CD14-positive monocyte (primary cell): ENCODE measurements at regions not wholly inside any gene's neighbourhood (a gene's known extent, or its start where the extent isn't known, plus 50 kb on each side); places are given as distances from the start of the nearest gene placed in this dataset.

ENCODE experiments used
- DNase-seq, 3 donors: peaks; one replicate each; pipeline ENCODE4 v3.0.0-alpha.2; 2011 to 2022
- H2AFZ ChIP-seq: 2 replicates; pipeline ENCODE4 v1.6.0; 2012; ENCODE audit warnings: mild to moderate bottlenecking, low read depth, low read length, inconsistent platforms; ENCODE audit not compliant: insufficient read depth, poor library complexity, severe bottlenecking
- H3K27ac ChIP-seq, 2 donors: 1 replicate in 1 of 2; 2 replicates in 1 of 2; pipeline ENCODE4 v1.5.1; 2012 to 2013; ENCODE audit warnings: low read length in 2 of 2, control low read depth in 1 of 2, inconsistent platforms in 1 of 2, low read depth in 1 of 2, mild to moderate bottlenecking in 1 of 2
- H3K27me3 ChIP-seq, 2 donors: one replicate each; pipeline versions ENCODE4 v1.6.0 to v1.6.1; 2011 to 2013; ENCODE audit warnings: low read length in 2 of 2; ENCODE audit not compliant: control insufficient read depth in 2 of 2, insufficient read depth in 2 of 2
- H3K36me3 ChIP-seq, 2 donors: replicated peaks in 1 of 2; 1 replicate in 1 of 2; 2 replicates in 1 of 2; pipeline versions ENCODE4 v1.5.1 to v1.6.1; 2012 to 2013; ENCODE audit warnings: low read length in 2 of 2, control low read depth in 1 of 2, inconsistent platforms in 1 of 2, mild to moderate bottlenecking in 1 of 2; ENCODE audit not compliant: insufficient read depth in 2 of 2, control insufficient read depth in 1 of 2
- H3K4me1 ChIP-seq, 2 donors: 1 replicate in 1 of 2; 2 replicates in 1 of 2; pipeline versions ENCODE4 v1.5.1 to v1.6.1; 2012 to 2013; ENCODE audit warnings: low read length in 2 of 2, control low read depth in 1 of 2, inconsistent platforms in 1 of 2, mild to moderate bottlenecking in 1 of 2, moderate library complexity in 1 of 2; ENCODE audit not compliant: insufficient read depth in 2 of 2, control insufficient read depth in 1 of 2
- H3K4me2 ChIP-seq: replicated peaks from 2 replicates; pipeline ENCODE3; 2012; ENCODE audit warnings: low read length, moderate library complexity, mild to moderate bottlenecking; ENCODE audit not compliant: poor library complexity, severe bottlenecking; ENCODE audit errors: extremely low read depth
- H3K4me3 ChIP-seq, 3 experiments: fragments of 200-600 bp in 1 of 3; sonication (generic) in 1 of 3; replicated peaks in 1 of 3; 1 replicate in 2 of 3; 2 replicates in 1 of 3; pipeline ENCODE4 v1.5.1; 2011 to 2013; ENCODE audit warnings: low read length in 3 of 3, mild to moderate bottlenecking in 3 of 3, control low read depth in 2 of 3, low read depth in 2 of 3, inconsistent platforms in 1 of 3, moderate library complexity in 1 of 3
- H3K79me2 ChIP-seq: 2 replicates; pipeline ENCODE4 v1.6.0; 2012; ENCODE audit warnings: mild to moderate bottlenecking, control low read depth, inconsistent platforms, low read length, moderate library complexity; ENCODE audit not compliant: insufficient read depth
- H3K9ac ChIP-seq: 2 replicates; pipeline ENCODE4 v1.6.0; 2017; ENCODE audit warnings: low read length, mild to moderate bottlenecking; ENCODE audit not compliant: insufficient read depth, poor library complexity, severe bottlenecking
- H3K9me3 ChIP-seq, 2 donors: replicated peaks in 1 of 2; 1 replicate in 1 of 2; 2 replicates in 1 of 2; pipeline versions ENCODE4 v1.5.1 to v1.6.1; 2012 to 2013; ENCODE audit warnings: low read length in 2 of 2, control low read depth in 1 of 2; ENCODE audit not compliant: control insufficient read depth in 1 of 2, insufficient read depth in 1 of 2
- H4K20me1 ChIP-seq: 2 replicates; pipeline ENCODE4 v1.6.0; 2012; ENCODE audit warnings: mild to moderate bottlenecking, low read length, control low read depth, moderate library complexity; ENCODE audit not compliant: insufficient read depth
- H3K27ac Mint-ChIP-seq, 7 donors: one replicate each; pipeline ENCODE4 v1.8.0; 2020; ENCODE audit warnings: mild to moderate bottlenecking in 7 of 7, mixed read lengths in 7 of 7, moderate library complexity in 6 of 7, inconsistent platforms in 2 of 7
- H3K27me3 Mint-ChIP-seq, 3 donors: one replicate each; pipeline ENCODE4 v1.8.0; 2021 to 2022; ENCODE audit warnings: low read depth in 3 of 3, mild to moderate bottlenecking in 3 of 3, mixed read lengths in 3 of 3, moderate library complexity in 3 of 3, inconsistent platforms in 1 of 3
- H3K36me3 Mint-ChIP-seq, 2 donors: one replicate each; pipeline ENCODE4 v1.8.0; 2020; ENCODE audit warnings: mixed read lengths in 2 of 2, inconsistent platforms in 1 of 2, mild to moderate bottlenecking in 1 of 2
- H3K4me1 Mint-ChIP-seq: one replicate; pipeline ENCODE4 v1.8.0; 2020; ENCODE audit warnings: mild to moderate bottlenecking, mixed read lengths
- H3K4me3 Mint-ChIP-seq, 2 donors: one replicate each; pipeline ENCODE4 v1.8.0; 2020; ENCODE audit warnings: mild to moderate bottlenecking in 2 of 2, mixed read lengths in 2 of 2, moderate library complexity in 1 of 2
- H3K9me3 Mint-ChIP-seq, 7 donors: one replicate each; pipeline ENCODE4 v1.8.0; 2020 to 2022; ENCODE audit warnings: mixed read lengths in 7 of 7, mild to moderate bottlenecking in 6 of 7, moderate library complexity in 6 of 7, inconsistent platforms in 2 of 7
- WGBS: methylation state at CpG from one replicate; pipeline ENCODE4 v1.1.5; 2013; ENCODE audit warnings: missing lambda C conversion rate; ENCODE audit not compliant: insufficient coverage; 5-methylcytosine and 5-hydroxymethylcytosine counted together
- intact Hi-C, 2 donors: fragments of 100-400 bp; cut with micrococcal nuclease; formaldehyde crosslinking; loops; one replicate each; pipeline versions ENCODE4 v1.15.0 to v1.15.1; 2023
- TF ChIP-seq, protein P1 (sequence below): fragments of 200-600 bp; IDR thresholded peaks from one replicate; pipeline ENCODE4 v1.8.0; 2022; ENCODE audit warnings: antibody characterized with exemption, mild to moderate bottlenecking

- intact Hi-C loops, result no loop called here
These were observed 138.4 kb downstream of the POSTN start for GRCh38 chr13:37460166-37460565.

GRCh38 chr13:37457612-37458011 lies 141.0 kb downstream of the POSTN start:
- no peak overlapping the region for H3K27ac Mint-ChIP-seq
- Histone ChIP-seq H3K4me2 (no peak overlapping the region), H3K27me3 (no peaks in the 10 kb centered on the region), H3K36me3 (no peaks in the 10 kb centered on the region), H3K9ac (no peak overlapping the region), H2AFZ (no peak overlapping the region), H3K4me3 (no peak overlapping the region), H4K20me1 (no peaks in the 10 kb centered on the region), H3K79me2 (no peaks in the 10 kb centered on the region), H3K27ac (no peak overlapping the region), H3K9me3 (peaks cover 3 to 4% of the 10 kb centered on the region in 2 donors), H3K4me1 (no peaks in the 10 kb centered on the region)
- no CpG with 5 or more reads among the region's 4 CpGs for WGBS
- no peak for DNase-seq
- no peak overlapping the region for H3K4me3 Mint-ChIP-seq
- no peaks in the 10 kb centered on the region for H3K27me3 Mint-ChIP-seq
- TF ChIP-seq, protein P1, sequence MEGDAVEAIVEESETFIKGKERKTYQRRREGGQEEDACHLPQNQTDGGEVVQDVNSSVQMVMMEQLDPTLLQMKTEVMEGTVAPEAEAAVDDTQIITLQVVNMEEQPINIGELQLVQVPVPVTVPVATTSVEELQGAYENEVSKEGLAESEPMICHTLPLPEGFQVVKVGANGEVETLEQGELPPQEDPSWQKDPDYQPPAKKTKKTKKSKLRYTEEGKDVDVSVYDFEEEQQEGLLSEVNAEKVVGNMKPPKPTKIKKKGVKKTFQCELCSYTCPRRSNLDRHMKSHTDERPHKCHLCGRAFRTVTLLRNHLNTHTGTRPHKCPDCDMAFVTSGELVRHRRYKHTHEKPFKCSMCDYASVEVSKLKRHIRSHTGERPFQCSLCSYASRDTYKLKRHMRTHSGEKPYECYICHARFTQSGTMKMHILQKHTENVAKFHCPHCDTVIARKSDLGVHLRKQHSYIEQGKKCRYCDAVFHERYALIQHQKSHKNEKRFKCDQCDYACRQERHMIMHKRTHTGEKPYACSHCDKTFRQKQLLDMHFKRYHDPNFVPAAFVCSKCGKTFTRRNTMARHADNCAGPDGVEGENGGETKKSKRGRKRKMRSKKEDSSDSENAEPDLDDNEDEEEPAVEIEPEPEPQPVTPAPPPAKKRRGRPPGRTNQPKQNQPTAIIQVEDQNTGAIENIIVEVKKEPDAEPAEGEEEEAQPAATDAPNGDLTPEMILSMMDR, result no peak
- intact Hi-C loops, result no loop called here
- H3K4me1 Mint-ChIP-seq, result no peaks in the 10 kb centered on the region
- no peaks in the 10 kb centered on the region for H3K36me3 Mint-ChIP-seq
- peaks cover 2 to 9% (median 6%) of the 10 kb centered on the region in 7 donors for H3K9me3 Mint-ChIP-seq

More at GRCh38 chr13:37460166-37460565, 138.4 kb downstream of the POSTN start:
- TF ChIP-seq, protein P1, result no peak
- no peaks in the 10 kb centered on the region for H3K4me1 ChIP-seq
- no peak for DNase-seq
- no peak overlapping the region for H3K4me3 ChIP-seq
- H3K27ac ChIP-seq, result no peak overlapping the region
- H3K9me3 ChIP-seq, result peaks cover 3% of the 10 kb centered on the region in 2 donors
- no peaks in the 10 kb centered on the region for H3K27me3 ChIP-seq
- H3K36me3 ChIP-seq, result no peaks in the 10 kb centered on the region
- H3K9me3 Mint-ChIP-seq, result peaks cover 0 to 10% (median 3%) of the 10 kb centered on the region in 7 donors
- H3K36me3 Mint-ChIP-seq, result no peaks in the 10 kb centered on the region
- no peak overlapping the region for H3K27ac Mint-ChIP-seq
- H3K27me3 Mint-ChIP-seq, result no peaks in the 10 kb centered on the region
- no peaks in the 10 kb centered on the region for H3K4me1 Mint-ChIP-seq
- no peaks in the 10 kb centered on the region for H4K20me1 ChIP-seq
- no peak overlapping the region for H3K4me3 Mint-ChIP-seq
- no peaks in the 10 kb centered on the region for H3K79me2 ChIP-seq
- H3K9ac ChIP-seq, result no peak overlapping the region
- no peak overlapping the region for H3K4me2 ChIP-seq
- H2AFZ ChIP-seq, result no peak overlapping the region
